K562 (cell line): ENCODE measurements at regions not wholly inside any gene's neighbourhood (a gene's known extent, or its start where the extent isn't known, plus 50 kb on each side); places are given as distances from the start of the nearest gene placed in this dataset.

ENCODE experiments used
- ATAC-seq: fragments of 200-7000 bp; cut with Tn5 transposase; 3 replicates; pipeline ENCODE4 v1.9.1; 2020; ENCODE audit warnings: moderate library complexity
- BruUV-seq: library from RNA; stranded (reverse); fragments of 400-500 nt; replicated peaks from 2 replicates; lab custom pipeline; 2021; lab: Mats Ljungman, UMichigan
- CTCF ChIA-PET: fragments of 300-600 bp; formaldehyde crosslinking; extraction: SDS; loops from one replicate; lab custom pipeline; 2021; ENCODE audit warnings: low intra/inter-chr PET ratio; lab: Yijun Ruan, JAX
- POLR2A ChIA-PET: fragments of 300-600, 350-650 bp; sonication (Branson Sonifier 250); formaldehyde crosslinking; extraction: SDS; loops from one replicate; lab custom pipeline; 2021; ENCODE audit warnings: antibody characterized with exemption, inconsistent platforms; lab: Yijun Ruan, JAX
- DNase-seq, 4 experiments: peaks; one replicate each; pipeline versions ENCODE4 v3.0.0 to v3.0.0-alpha.2; 2011 to 2018; ENCODE audit warnings: low spot score in 3 of 4, mixed read lengths in 3 of 4; ENCODE audit errors: extremely low read depth in 1 of 4
- FAIRE-seq: peaks from 2 replicates; lab custom pipeline; 2011; peaks lifted over from hg19 to GRCh38; lab: Jason Lieb, UNC
- H2AFZ ChIP-seq: 2 replicates; pipeline ENCODE4 v1.6.0; 2011; ENCODE audit warnings: low read depth, low read length, control low read depth, inconsistent platforms
- H3K27ac ChIP-seq: fragments of 200-600 bp; 3 replicates; pipeline ENCODE4 v1.8.0; 2011; ENCODE audit warnings: low read depth, mild to moderate bottlenecking, control low read depth, inconsistent platforms, low read length, moderate library complexity, mixed read lengths; ENCODE audit errors: extremely low read depth
- H3K27me3 ChIP-seq, 2 experiments: fragments of 300-600 bp in 1 of 2; 2 replicates in 1 of 2; 3 replicates in 1 of 2; pipeline versions ENCODE4 v1.6.0 to v1.8.0; 2011; ENCODE audit warnings: inconsistent platforms in 2 of 2, low read length in 2 of 2, mild to moderate bottlenecking in 1 of 2, mixed read lengths in 1 of 2, moderate library complexity in 1 of 2; ENCODE audit not compliant: control insufficient read depth in 2 of 2, insufficient read depth in 2 of 2
- H3K36me3 ChIP-seq: fragments of 300-600 bp; 3 replicates; pipeline ENCODE4 v1.8.0; 2011; ENCODE audit warnings: mild to moderate bottlenecking, low read length, inconsistent platforms; ENCODE audit not compliant: control insufficient read depth, insufficient read depth
- H3K4me1 ChIP-seq, 2 experiments: fragments of 200-600 bp in 1 of 2; replicated peaks in 1 of 2; 2 replicates in 1 of 2; 3 replicates in 1 of 2; pipeline versions ENCODE4 v1.5.1 to v1.8.0; 2011; ENCODE audit warnings: inconsistent platforms in 2 of 2, low read length in 2 of 2, mild to moderate bottlenecking in 1 of 2, mixed read lengths in 1 of 2, moderate library complexity in 1 of 2; ENCODE audit not compliant: control insufficient read depth in 2 of 2, insufficient read depth in 2 of 2
- H3K4me2 ChIP-seq: 2 replicates; pipeline ENCODE4 v1.6.1; 2011; ENCODE audit warnings: low read length, control low read depth, inconsistent platforms, mixed read lengths; ENCODE audit not compliant: insufficient read depth
- H3K4me3 ChIP-seq: fragments of 200-600 bp; sonication (generic), shearing (Covaris generic); 2 replicates; pipeline ENCODE4 v1.5.1; 2016; ENCODE audit warnings: control low read depth, inconsistent platforms
- H3K79me2 ChIP-seq: fragments of 200-600 bp; 3 replicates; pipeline ENCODE4 v1.8.0; 2011; ENCODE audit warnings: low read length, inconsistent platforms; ENCODE audit not compliant: control insufficient read depth, insufficient read depth
- H3K9ac ChIP-seq, 2 experiments: 2 replicates each; pipeline versions ENCODE4 v1.6.0 to v1.6.1; 2011; ENCODE audit warnings: low read depth in 2 of 2, low read length in 2 of 2, control low read depth in 1 of 2, inconsistent platforms in 1 of 2, mild to moderate bottlenecking in 1 of 2, mixed read lengths in 1 of 2; ENCODE audit not compliant: insufficient read depth in 1 of 2
- H3K9me1 ChIP-seq: one replicate; pipeline ENCODE4 v1.6.0; 2011; ENCODE audit warnings: inconsistent platforms, mild to moderate bottlenecking, low read length, moderate library complexity; ENCODE audit not compliant: control insufficient read depth, insufficient read depth
- H3K9me3 ChIP-seq: replicated peaks from 2 replicates; pipeline ENCODE4 v1.5.1; 2011; ENCODE audit warnings: low read depth, low read length, inconsistent platforms; ENCODE audit not compliant: control insufficient read depth, insufficient read depth
- H4K20me1 ChIP-seq: replicated peaks from 2 replicates; pipeline ENCODE4 v1.6.1; 2011; ENCODE audit warnings: low read length, inconsistent platforms, mixed read lengths; ENCODE audit not compliant: control insufficient read depth, insufficient read depth
- ERF ChIP-seq: fragments of 450-650 bp; formaldehyde crosslinking; IDR thresholded peaks from 2 replicates; pipeline ENCODE4 v1.4.0; 2020; ENCODE audit warnings: mild to moderate bottlenecking, mixed read lengths
- HNRNPLL ChIP-seq: fragments of 200-400 bp; formaldehyde crosslinking; IDR thresholded peaks from 2 replicates; pipeline ENCODE4 v1.6.1; 2017; ENCODE audit warnings: low read length, low read depth, mild to moderate bottlenecking; ENCODE audit not compliant: poor library complexity, severe bottlenecking
- JUND ChIP-seq, 2 experiments: IDR thresholded peaks; 2 replicates in 1 of 2; 3 replicates in 1 of 2; pipeline ENCODE4 v1.6.1; 2011; ENCODE audit warnings: borderline replicate concordance in 2 of 2, low read depth in 2 of 2, low read length in 2 of 2, improper control_type of control experiment in 1 of 2, missing biosample characterization in 1 of 2, missing genetic modification characterization in 1 of 2, missing genetic modification reagents in 1 of 2
- NONO ChIP-seq, 2 experiments: fragments of 200-400 bp in 1 of 2; fragments of 450-650 bp in 1 of 2; formaldehyde crosslinking in 1 of 2; IDR thresholded peaks; 2 replicates each; pipeline ENCODE4 v1.6.1; 2017; ENCODE audit warnings: low read depth in 2 of 2, mild to moderate bottlenecking in 2 of 2, moderate library complexity in 2 of 2, low read length in 1 of 2
- SOX6 ChIP-seq: fragments of 450-650 bp; IDR thresholded peaks from 2 replicates; pipeline ENCODE4 v1.6.1; 2014; ENCODE audit warnings: mild to moderate bottlenecking
- TARDBP ChIP-seq: fragments of 450-650 bp; IDR thresholded peaks from 2 replicates; pipeline ENCODE4 v1.6.1; 2016
- TEAD4 ChIP-seq, 2 experiments: sonication (generic) in 1 of 2; formaldehyde crosslinking in 1 of 2; IDR thresholded peaks; 2 replicates each; pipeline versions ENCODE4 v1.6.1 to v1.8.0; 2012 to 2022; ENCODE audit warnings: borderline replicate concordance in 1 of 2, inconsistent platforms in 1 of 2, low read length in 1 of 2, mild to moderate bottlenecking in 1 of 2, missing genetic modification reagents in 1 of 2
- TGIF2 ChIP-seq: sonication (generic); formaldehyde crosslinking; IDR thresholded peaks from 2 replicates; pipeline ENCODE4 v1.8.1; 2022; ENCODE audit warnings: mild to moderate bottlenecking, missing genetic modification reagents, moderate library complexity
- ZC3H4 ChIP-seq: sonication (generic); formaldehyde crosslinking; IDR thresholded peaks from 2 replicates; pipeline ENCODE4 v1.9.0; 2021; ENCODE audit warnings: missing genetic modification reagents, borderline replicate concordance
- ZKSCAN3 ChIP-seq: fragments of 250-450 bp; sonication (Bioruptor Pico); IDR thresholded peaks from 2 replicates; pipeline ENCODE4 v1.4.0; 2020
- ZNF586 ChIP-seq: fragments of 450-650 bp; formaldehyde crosslinking; conservative IDR thresholded peaks from 2 replicates; pipeline ENCODE4 v1.4.0; 2020; ENCODE audit warnings: mild to moderate bottlenecking, moderate library complexity
- ZNF668 ChIP-seq: fragments of 250-450 bp; sonication (Bioruptor Pico); IDR thresholded peaks from 2 replicates; pipeline ENCODE4 v1.8.0; 2022; ENCODE audit warnings: mild to moderate bottlenecking, inconsistent platforms
- WGBS: fragments of 100-300 bp; shearing (Covaris generic); methylation state at CpG from one replicate; pipeline ENCODE4 v1.1.6; 2016; ENCODE audit warnings: low coverage, mixed read lengths; ENCODE audit not compliant: insufficient coverage; ENCODE audit errors: missing lambda C conversion rate; 5-methylcytosine and 5-hydroxymethylcytosine counted together
- in situ Hi-C: fragments of 300-500 bp; cut with MboI; formaldehyde crosslinking; loops from 4 replicates; pipeline ENCODE4 v1.15.0; 2018; ENCODE audit warnings: inconsistent platforms, mixed read lengths
- intact Hi-C: fragments of 100-400 bp; cut with micrococcal nuclease; formaldehyde crosslinking; loops from 2 replicates; pipeline ENCODE4 v1.14.2; 2022
- TF ChIP-seq, protein P1 (sequence below): fragments of 450-650 bp; IDR thresholded peaks from 2 replicates; pipeline ENCODE4 v1.6.1; 2017; ENCODE audit warnings: antibody characterized with exemption, mild to moderate bottlenecking
- TF ChIP-seq, protein P2 (sequence below), 2 experiments: fragments of 450-650 bp; IDR thresholded peaks; 2 replicates each; pipeline ENCODE4 v1.6.1; 2016
- TF ChIP-seq, protein P3 (sequence below): fragments of 250-450 bp; sonication (Bioruptor Pico); IDR thresholded peaks from 2 replicates; pipeline ENCODE4 v1.4.0; 2020; ENCODE audit warnings: borderline replicate concordance

DNA sequence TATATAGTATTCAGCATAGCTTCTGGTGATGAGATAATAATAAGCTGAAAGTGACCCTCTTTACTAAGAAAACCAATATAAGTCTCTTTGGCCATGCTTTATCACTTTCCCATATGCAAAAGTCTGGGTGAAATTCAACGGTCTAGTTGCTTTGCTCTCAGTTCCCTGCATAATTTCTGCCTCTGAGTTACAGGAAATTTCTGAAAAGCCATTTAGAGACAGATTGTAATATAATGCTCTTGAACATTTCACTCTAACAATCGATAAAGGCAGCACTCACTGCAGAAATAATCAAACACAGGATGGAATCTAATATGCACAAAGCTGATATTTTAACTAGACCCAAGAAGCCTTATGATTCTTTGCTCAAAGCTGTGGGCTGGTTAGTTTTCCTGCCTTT, 100.1 kb upstream of the LIFR start:
- ATAC-seq (no peak), DNase-seq (no peak), FAIRE-seq (no peak)
- in situ Hi-C loops = no loop called here
- H3K36me3 ChIP-seq = no peaks in the 10 kb centered on the region
- H4K20me1 ChIP-seq = no peaks in the 10 kb centered on the region
- 0 out of 5 replicates have a peak, but pooled peaks cover 3 to 4% of the 10 kb centered on the region in 2 experiments for H3K4me1 ChIP-seq
- H3K9me1 ChIP-seq = no peaks in the 10 kb centered on the region
- H3K27ac ChIP-seq = no peak overlapping the region
- no TSS peak for BruUV-seq
- H2AFZ ChIP-seq = no peak overlapping the region
- POLR2A ChIA-PET = no interaction called here
- no peak overlapping the region for H3K4me3 ChIP-seq
- CTCF ChIA-PET = no interaction called here
- intact Hi-C loops = no loop called here
- no peak overlapping the region for H3K9ac ChIP-seq
- no peaks in the 10 kb centered on the region for H3K9me3 ChIP-seq
- H3K4me2 ChIP-seq = no peak overlapping the region
- no peaks in the 10 kb centered on the region for H3K79me2 ChIP-seq
- 3% methylated on average over 2 of the region's 2 CpGs for WGBS
- peaks cover 0 to 6% of the 10 kb centered on the region in 2 experiments; a peak in 4 of 5 replicates for H3K27me3 ChIP-seq
- no peak for TF ChIP-seq TEAD4 (IDR thresholded peaks at IDR 0.05; ENCODE audit: low read length)
- TF ChIP-seq TEAD4 (CRISPR knock-in tag; IDR thresholded peaks at IDR 0.05; ENCODE audit: borderline replicate concordance) = no peak
- no peak for TF ChIP-seq NONO (IDR thresholded peaks at IDR 0.05; ENCODE audit: low read depth in 2 of 2, low read length in 1 of 2)
- TF ChIP-seq, protein P1, sequence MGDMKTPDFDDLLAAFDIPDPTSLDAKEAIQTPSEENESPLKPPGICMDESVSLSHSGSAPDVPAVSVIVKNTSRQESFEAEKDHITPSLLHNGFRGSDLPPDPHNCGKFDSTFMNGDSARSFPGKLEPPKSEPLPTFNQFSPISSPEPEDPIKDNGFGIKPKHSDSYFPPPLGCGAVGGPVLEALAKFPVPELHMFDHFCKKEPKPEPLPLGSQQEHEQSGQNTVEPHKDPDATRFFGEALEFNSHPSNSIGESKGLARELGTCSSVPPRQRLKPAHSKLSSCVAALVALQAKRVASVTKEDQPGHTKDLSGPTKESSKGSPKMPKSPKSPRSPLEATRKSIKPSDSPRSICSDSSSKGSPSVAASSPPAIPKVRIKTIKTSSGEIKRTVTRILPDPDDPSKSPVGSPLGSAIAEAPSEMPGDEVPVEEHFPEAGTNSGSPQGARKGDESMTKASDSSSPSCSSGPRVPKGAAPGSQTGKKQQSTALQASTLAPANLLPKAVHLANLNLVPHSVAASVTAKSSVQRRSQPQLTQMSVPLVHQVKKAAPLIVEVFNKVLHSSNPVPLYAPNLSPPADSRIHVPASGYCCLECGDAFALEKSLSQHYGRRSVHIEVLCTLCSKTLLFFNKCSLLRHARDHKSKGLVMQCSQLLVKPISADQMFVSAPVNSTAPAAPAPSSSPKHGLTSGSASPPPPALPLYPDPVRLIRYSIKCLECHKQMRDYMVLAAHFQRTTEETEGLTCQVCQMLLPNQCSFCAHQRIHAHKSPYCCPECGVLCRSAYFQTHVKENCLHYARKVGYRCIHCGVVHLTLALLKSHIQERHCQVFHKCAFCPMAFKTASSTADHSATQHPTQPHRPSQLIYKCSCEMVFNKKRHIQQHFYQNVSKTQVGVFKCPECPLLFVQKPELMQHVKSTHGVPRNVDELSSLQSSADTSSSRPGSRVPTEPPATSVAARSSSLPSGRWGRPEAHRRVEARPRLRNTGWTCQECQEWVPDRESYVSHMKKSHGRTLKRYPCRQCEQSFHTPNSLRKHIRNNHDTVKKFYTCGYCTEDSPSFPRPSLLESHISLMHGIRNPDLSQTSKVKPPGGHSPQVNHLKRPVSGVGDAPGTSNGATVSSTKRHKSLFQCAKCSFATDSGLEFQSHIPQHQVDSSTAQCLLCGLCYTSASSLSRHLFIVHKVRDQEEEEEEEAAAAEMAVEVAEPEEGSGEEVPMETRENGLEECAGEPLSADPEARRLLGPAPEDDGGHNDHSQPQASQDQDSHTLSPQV = no peak
- TF ChIP-seq TGIF2 (CRISPR knock-in tag) = no peak
- TF ChIP-seq, protein P2, sequence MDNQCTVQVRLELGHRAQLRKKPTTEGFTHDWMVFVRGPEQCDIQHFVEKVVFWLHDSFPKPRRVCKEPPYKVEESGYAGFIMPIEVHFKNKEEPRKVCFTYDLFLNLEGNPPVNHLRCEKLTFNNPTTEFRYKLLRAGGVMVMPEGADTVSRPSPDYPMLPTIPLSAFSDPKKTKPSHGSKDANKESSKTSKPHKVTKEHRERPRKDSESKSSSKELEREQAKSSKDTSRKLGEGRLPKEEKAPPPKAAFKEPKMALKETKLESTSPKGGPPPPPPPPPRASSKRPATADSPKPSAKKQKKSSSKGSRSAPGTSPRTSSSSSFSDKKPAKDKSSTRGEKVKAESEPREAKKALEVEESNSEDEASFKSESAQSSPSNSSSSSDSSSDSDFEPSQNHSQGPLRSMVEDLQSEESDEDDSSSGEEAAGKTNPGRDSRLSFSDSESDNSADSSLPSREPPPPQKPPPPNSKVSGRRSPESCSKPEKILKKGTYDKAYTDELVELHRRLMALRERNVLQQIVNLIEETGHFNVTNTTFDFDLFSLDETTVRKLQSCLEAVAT (IDR thresholded peaks at IDR 0.05) = no peak
- TF ChIP-seq, protein P3, sequence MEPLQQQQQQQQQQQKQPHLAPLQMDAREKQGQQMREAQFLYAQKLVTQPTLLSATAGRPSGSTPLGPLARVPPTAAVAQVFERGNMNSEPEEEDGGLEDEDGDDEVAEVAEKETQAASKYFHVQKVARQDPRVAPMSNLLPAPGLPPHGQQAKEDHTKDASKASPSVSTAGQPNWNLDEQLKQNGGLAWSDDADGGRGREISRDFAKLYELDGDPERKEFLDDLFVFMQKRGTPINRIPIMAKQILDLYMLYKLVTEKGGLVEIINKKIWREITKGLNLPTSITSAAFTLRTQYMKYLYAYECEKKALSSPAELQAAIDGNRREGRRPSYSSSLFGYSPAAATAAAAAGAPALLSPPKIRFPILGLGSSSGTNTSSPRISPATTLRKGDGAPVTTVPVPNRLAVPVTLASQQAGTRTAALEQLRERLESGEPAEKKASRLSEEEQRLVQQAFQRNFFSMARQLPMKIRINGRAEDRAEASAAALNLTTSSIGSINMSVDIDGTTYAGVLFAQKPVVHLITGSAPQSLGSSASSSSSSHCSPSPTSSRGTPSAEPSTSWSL (CRISPR knock-in tag) = no peak
- TF ChIP-seq ERF (CRISPR knock-in tag) = no peak
- TF ChIP-seq HNRNPLL = no peak
- no peak for TF ChIP-seq SOX6
- no peak for TF ChIP-seq JUND (IDR thresholded peaks at IDR 0.05; ENCODE audit: borderline replicate concordance, low read depth, low read length)
- no peak for TF ChIP-seq JUND (tag; IDR thresholded peaks at IDR 0.05; ENCODE audit: borderline replicate concordance, low read depth, low read length)
- TF ChIP-seq ZKSCAN3 = no peak
- no peak for TF ChIP-seq ZC3H4
- TF ChIP-seq TARDBP = no peak
- no peak for TF ChIP-seq ZNF586 (CRISPR knock-in tag)
- no peak for TF ChIP-seq ZNF668 (CRISPR knock-in tag)
